ENCODE measurements at regions not wholly inside any gene's neighbourhood (a gene's known extent, or its start where the extent isn't known, plus 50 kb on each side); places are given as distances from the start of the nearest gene placed in this dataset.
"Not testable (repeated sequence)": the region's sequence is repeated elsewhere in the genome, so short reads cannot be mapped to it uniquely, and the experiment has no call there.

GRCh38 chr3:145471976-145472375 lies 689.0 kb downstream of the PLOD2 start:
- no peaks in the 10 kb centered on the region for H3K36me3 ChIP-seq (replicated peaks in 1 of 2; ENCODE audit: control insufficient read depth in 1 of 2, insufficient read depth in 2 of 2, low read length in 2 of 2)
- H3K27me3 ChIP-seq (ENCODE audit: control insufficient read depth in 2 of 2, insufficient read depth in 2 of 2, low read length in 2 of 2), result no peaks in the 10 kb centered on the region
- TF ChIP-seq CTCF (IDR thresholded peaks at IDR 0.05), result no peak
- H3K9ac ChIP-seq (ENCODE audit: insufficient read depth, low read length, poor library complexity, severe bottlenecking), result no peak overlapping the region
- peaks cover 0 to 4% (median 2%) of the 10 kb centered on the region in 7 donors for H3K9me3 Mint-ChIP-seq
- H4K20me1 ChIP-seq (ENCODE audit: insufficient read depth, low read length), result no peaks in the 10 kb centered on the region
- no peak overlapping the region for H3K4me3 ChIP-seq (replicated peaks in 1 of 3; ENCODE audit: low read depth in 2 of 3, low read length in 3 of 3)
- H3K4me1 Mint-ChIP-seq, result no peaks in the 10 kb centered on the region
- H3K36me3 Mint-ChIP-seq, result no peaks in the 10 kb centered on the region
- no peak overlapping the region for H3K4me2 ChIP-seq (replicated peaks; ENCODE audit: extremely low read depth, low read length, poor library complexity, severe bottlenecking)
- no peak overlapping the region for H3K27ac Mint-ChIP-seq
- intact Hi-C loops (cut with micrococcal nuclease), result no loop called here
- H3K27ac ChIP-seq (ENCODE audit: low read depth in 1 of 2, low read length in 2 of 2), result no peak overlapping the region
- H3K4me1 ChIP-seq (ENCODE audit: control insufficient read depth in 1 of 2, insufficient read depth in 2 of 2, low read length in 2 of 2), result no peaks in the 10 kb centered on the region
- H3K4me3 Mint-ChIP-seq, result no peak overlapping the region
- no peak for DNase-seq
- H2AFZ ChIP-seq (ENCODE audit: insufficient read depth, low read depth, low read length, poor library complexity, severe bottlenecking), result no peak overlapping the region
- H3K9me3 ChIP-seq (replicated peaks in 1 of 2; ENCODE audit: control insufficient read depth in 1 of 2, insufficient read depth in 1 of 2, low read length in 2 of 2), result no peaks in the 10 kb centered on the region
- no peaks in the 10 kb centered on the region for H3K79me2 ChIP-seq (ENCODE audit: insufficient read depth, low read length)
- no peaks in the 10 kb centered on the region for H3K27me3 Mint-ChIP-seq (ENCODE audit: low read depth in 3 of 3)
- WGBS (ENCODE audit: insufficient coverage), result no CpG with 5 or more reads among the region's 3 CpGs

GRCh38 chr3:145482735-145483134 lies 678.2 kb downstream of the PLOD2 start:
- H3K4me3 ChIP-seq (replicated peaks in 1 of 3; ENCODE audit: low read depth in 2 of 3, low read length in 3 of 3); H3K27ac ChIP-seq (ENCODE audit: low read depth in 1 of 2, low read length in 2 of 2); DNase-seq; H3K27me3 ChIP-seq (ENCODE audit: control insufficient read depth in 2 of 2, insufficient read depth in 2 of 2, low read length in 2 of 2); H3K36me3 Mint-ChIP-seq; H3K9me3 ChIP-seq (replicated peaks in 1 of 2; ENCODE audit: control insufficient read depth in 1 of 2, insufficient read depth in 1 of 2, low read length in 2 of 2); H3K4me1 ChIP-seq (ENCODE audit: control insufficient read depth in 1 of 2, insufficient read depth in 2 of 2, low read length in 2 of 2); H3K79me2 ChIP-seq (ENCODE audit: insufficient read depth, low read length); H3K27ac Mint-ChIP-seq; H3K4me2 ChIP-seq (replicated peaks; ENCODE audit: extremely low read depth, low read length, poor library complexity, severe bottlenecking); H3K4me3 Mint-ChIP-seq; H4K20me1 ChIP-seq (ENCODE audit: insufficient read depth, low read length); H3K9ac ChIP-seq (ENCODE audit: insufficient read depth, low read length, poor library complexity, severe bottlenecking); H3K4me1 Mint-ChIP-seq; H2AFZ ChIP-seq (ENCODE audit: insufficient read depth, low read depth, low read length, poor library complexity, severe bottlenecking); intact Hi-C loops (cut with micrococcal nuclease); H3K36me3 ChIP-seq (replicated peaks in 1 of 2; ENCODE audit: control insufficient read depth in 1 of 2, insufficient read depth in 2 of 2, low read length in 2 of 2); H3K27me3 Mint-ChIP-seq (ENCODE audit: low read depth in 3 of 3): not testable (repeated sequence)
- peaks cover 0 to 13% (median 5%) of the 10 kb centered on the region in 7 donors for H3K9me3 Mint-ChIP-seq
- no CpG with 5 or more reads among the region's 25 CpGs for WGBS (ENCODE audit: insufficient coverage)

Measured in CD14-positive monocyte (primary cell).